OCI-LY1 (cell line): ENCODE measurements at regions not wholly inside any gene's neighbourhood (a gene's known extent, or its start where the extent isn't known, plus 50 kb on each side); places are given as distances from the start of the nearest gene placed in this dataset.
A peak's percentile ranks its signal among the peaks of the same experiment; 100 is the strongest.
"Not testable (repeated sequence)": the region's sequence is repeated elsewhere in the genome, so short reads cannot be mapped to it uniquely, and the experiment has no call there.

Source experiments
- H2AFZ ChIP-seq: fragments of 200-600 bp; sonication (generic), shearing (Covaris generic); 2 replicates; pipeline ENCODE4 v1.6.0; 2014; ENCODE audit warnings: antibody characterized with exemption, mild to moderate bottlenecking, low read length
- H3F3A ChIP-seq: fragments of 200-600 bp; sonication (generic), shearing (Covaris generic); 2 replicates; pipeline ENCODE4 v1.6.0; 2014; ENCODE audit warnings: mild to moderate bottlenecking, antibody characterized with exemption, low read length, moderate library complexity; ENCODE audit not compliant: insufficient read depth
- H3K27ac ChIP-seq: fragments of 200-600 bp; sonication (generic); 2 replicates; pipeline ENCODE4 v1.5.1; 2014; ENCODE audit warnings: low read length, mixed run types, mild to moderate bottlenecking, low read depth; ENCODE audit not compliant: poor library complexity, severe bottlenecking
- H3K27me3 ChIP-seq: fragments of 200-600 bp; sonication (generic); 2 replicates; pipeline ENCODE4 v1.6.0; 2014; ENCODE audit warnings: antibody characterized with exemption, mild to moderate bottlenecking, low read length, moderate library complexity; ENCODE audit not compliant: insufficient read depth
- H3K36me3 ChIP-seq: fragments of 200-600 bp; sonication (generic); 2 replicates; pipeline ENCODE4 v1.6.1; 2014; ENCODE audit warnings: mild to moderate bottlenecking, antibody characterized with exemption, low read length, moderate library complexity, mixed read lengths; ENCODE audit not compliant: insufficient read depth
- H3K4me1 ChIP-seq: fragments of 200-600 bp; sonication (generic); 2 replicates; pipeline ENCODE4 v1.5.1; 2014; ENCODE audit warnings: mild to moderate bottlenecking, low read length, moderate library complexity; ENCODE audit not compliant: insufficient read depth, severe bottlenecking
- H3K4me2 ChIP-seq: fragments of 200-600 bp; sonication (generic), shearing (Covaris generic); 2 replicates; pipeline ENCODE4 v1.6.1; 2014; ENCODE audit warnings: low read length
- H3K4me3 ChIP-seq: fragments of 200-600 bp; sonication (generic); 2 replicates; pipeline ENCODE4 v1.5.1; 2014; ENCODE audit warnings: low read length, low read depth, mild to moderate bottlenecking, mixed read lengths; ENCODE audit not compliant: poor library complexity, severe bottlenecking
- H3K79me2 ChIP-seq: fragments of 200-600 bp; shearing (Covaris generic); 2 replicates; pipeline ENCODE4 v1.6.1; 2016; ENCODE audit warnings: mixed run types, low read length, mixed read lengths; ENCODE audit not compliant: insufficient read depth
- H3K9ac ChIP-seq: fragments of 200-600 bp; sonication (generic), shearing (Covaris generic); 2 replicates; pipeline ENCODE4 v1.6.1; 2014; ENCODE audit warnings: mild to moderate bottlenecking, low read length, mixed read lengths
- H3K9me2 ChIP-seq: fragments of 200-600 bp; sonication (generic), shearing (Covaris generic); 2 replicates; pipeline ENCODE4 v1.6.1; 2014; ENCODE audit warnings: low read depth, mild to moderate bottlenecking, low read length, mixed read lengths
- H3K9me3 ChIP-seq: fragments of 200-600 bp; shearing (Covaris generic); 2 replicates; pipeline ENCODE4 v1.6.1; 2014; ENCODE audit warnings: low read length, mixed read lengths
- H4K20me1 ChIP-seq: fragments of 200-600 bp; sonication (generic), shearing (Covaris generic); 2 replicates; pipeline ENCODE4 v1.6.0; 2016; ENCODE audit warnings: mild to moderate bottlenecking, low read length; ENCODE audit not compliant: insufficient read depth
- CTCF ChIP-seq: fragments of 200-600 bp; sonication (generic), shearing (Covaris generic); IDR thresholded peaks from 2 replicates; pipeline ENCODE4 v1.5.1; 2017; ENCODE audit warnings: mild to moderate bottlenecking, antibody characterized with exemption, low read length, moderate library complexity, mixed read lengths
- EZH2 ChIP-seq: fragments of 200-600 bp; sonication (generic), shearing (Covaris generic); IDR thresholded peaks from 2 replicates; pipeline ENCODE4 v1.8.0; 2017; ENCODE audit warnings: borderline replicate concordance, mixed run types, mild to moderate bottlenecking, antibody characterized with exemption, low read length, moderate library complexity, mixed read lengths

- H3K9me2 ChIP-seq, H3F3A ChIP-seq, H3K9ac ChIP-seq, H3K4me1 ChIP-seq, H2AFZ ChIP-seq, H3K27ac ChIP-seq, H3K9me3 ChIP-seq, H3K27me3 ChIP-seq, H3K4me2 ChIP-seq, H3K79me2 ChIP-seq, H4K20me1 ChIP-seq, H3K4me3 ChIP-seq, H3K36me3 ChIP-seq: not testable (repeated sequence)
- 0 out of 2 replicates have a peak, but pooled peaks have one; percentile 6 for TF ChIP-seq CTCF
Observed at GRCh38 chrX:451750-452149, 65.0 kb upstream of the PPP2R3B start.

- Histone ChIP-seq H3K79me2 (no peaks in the 10 kb centered on the region), H3K27me3 (no peaks in the 10 kb centered on the region), H3K36me3 (no peaks in the 10 kb centered on the region), H3K4me2 (no peak overlapping the region), H4K20me1 (no peaks in the 10 kb centered on the region), H3K4me1 (no peaks in the 10 kb centered on the region), H2AFZ (no peak overlapping the region), H3K9me2 (no peaks in the 10 kb centered on the region), H3F3A (peaks cover 6% of the 10 kb centered on the region; the same call in 1 of the 2 replicates), H3K27ac (no peak overlapping the region), H3K4me3 (no peak overlapping the region), H3K9ac (no peak overlapping the region), H3K9me3 (no peaks in the 10 kb centered on the region)
- TF ChIP-seq CTCF (no peak), EZH2 (no peak)
Observed at GRCh38 chrX:452598-452997, 65.9 kb upstream of the PPP2R3B start.

- H3K36me3 ChIP-seq, H3K27ac ChIP-seq, H3K9ac ChIP-seq, H3F3A ChIP-seq, H3K9me2 ChIP-seq, H3K27me3 ChIP-seq, H3K4me2 ChIP-seq, H3K9me3 ChIP-seq, H3K79me2 ChIP-seq, H3K4me1 ChIP-seq, H4K20me1 ChIP-seq, H3K4me3 ChIP-seq, H2AFZ ChIP-seq: not testable (repeated sequence)
Observed at GRCh38 chrX:454514-454913, 67.8 kb upstream of the PPP2R3B start.

- Histone ChIP-seq H3K4me2 (no peak overlapping the region), H3F3A (peaks cover 6% of the 10 kb centered on the region; the same call in 1 of the 2 replicates), H3K27me3 (no peaks in the 10 kb centered on the region), H3K36me3 (no peaks in the 10 kb centered on the region), H4K20me1 (no peaks in the 10 kb centered on the region), H3K4me1 (no peaks in the 10 kb centered on the region), H3K27ac (no peak overlapping the region), H3K4me3 (no peak overlapping the region), H3K9me2 (no peaks in the 10 kb centered on the region), H3K9me3 (no peaks in the 10 kb centered on the region), H2AFZ (no peak overlapping the region), H3K9ac (no peak overlapping the region), H3K79me2 (no peaks in the 10 kb centered on the region)
- no peak for TF ChIP-seq EZH2
- TF ChIP-seq CTCF = no peak
Observed at GRCh38 chrX:455199-455598, 68.5 kb upstream of the PPP2R3B start.
